GM10266 (cell line): ENCODE measurements at regions not wholly inside any gene's neighbourhood (a gene's known extent, or its start where the extent isn't known, plus 50 kb on each side); places are given as distances from the start of the nearest gene placed in this dataset.

Source experiments
- DNase-seq: peaks from one replicate; pipeline ENCODE4 v3.0.0; 2012; ENCODE audit errors: extremely low spot score
- TF ChIP-seq, protein P1 (sequence below): IDR thresholded peaks from 2 replicates; pipeline ENCODE4 v1.5.1; 2012; ENCODE audit warnings: mild to moderate bottlenecking, low read depth; ENCODE audit not compliant: control insufficient read depth, insufficient read depth; ENCODE audit errors: missing control alignments

GRCh38 chr11:69215784-69216415 is 60.2 kb downstream of the SMIM38 start:
- TF ChIP-seq, protein P1, sequence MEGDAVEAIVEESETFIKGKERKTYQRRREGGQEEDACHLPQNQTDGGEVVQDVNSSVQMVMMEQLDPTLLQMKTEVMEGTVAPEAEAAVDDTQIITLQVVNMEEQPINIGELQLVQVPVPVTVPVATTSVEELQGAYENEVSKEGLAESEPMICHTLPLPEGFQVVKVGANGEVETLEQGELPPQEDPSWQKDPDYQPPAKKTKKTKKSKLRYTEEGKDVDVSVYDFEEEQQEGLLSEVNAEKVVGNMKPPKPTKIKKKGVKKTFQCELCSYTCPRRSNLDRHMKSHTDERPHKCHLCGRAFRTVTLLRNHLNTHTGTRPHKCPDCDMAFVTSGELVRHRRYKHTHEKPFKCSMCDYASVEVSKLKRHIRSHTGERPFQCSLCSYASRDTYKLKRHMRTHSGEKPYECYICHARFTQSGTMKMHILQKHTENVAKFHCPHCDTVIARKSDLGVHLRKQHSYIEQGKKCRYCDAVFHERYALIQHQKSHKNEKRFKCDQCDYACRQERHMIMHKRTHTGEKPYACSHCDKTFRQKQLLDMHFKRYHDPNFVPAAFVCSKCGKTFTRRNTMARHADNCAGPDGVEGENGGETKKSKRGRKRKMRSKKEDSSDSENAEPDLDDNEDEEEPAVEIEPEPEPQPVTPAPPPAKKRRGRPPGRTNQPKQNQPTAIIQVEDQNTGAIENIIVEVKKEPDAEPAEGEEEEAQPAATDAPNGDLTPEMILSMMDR = no peak
- DNase-seq = no peak

- DNase-seq = no peak
- TF ChIP-seq, protein P1 = no peak
These were observed 60.9 kb downstream of the SMIM38 start for GRCh38 chr11:69216647-69217051.

DNA sequence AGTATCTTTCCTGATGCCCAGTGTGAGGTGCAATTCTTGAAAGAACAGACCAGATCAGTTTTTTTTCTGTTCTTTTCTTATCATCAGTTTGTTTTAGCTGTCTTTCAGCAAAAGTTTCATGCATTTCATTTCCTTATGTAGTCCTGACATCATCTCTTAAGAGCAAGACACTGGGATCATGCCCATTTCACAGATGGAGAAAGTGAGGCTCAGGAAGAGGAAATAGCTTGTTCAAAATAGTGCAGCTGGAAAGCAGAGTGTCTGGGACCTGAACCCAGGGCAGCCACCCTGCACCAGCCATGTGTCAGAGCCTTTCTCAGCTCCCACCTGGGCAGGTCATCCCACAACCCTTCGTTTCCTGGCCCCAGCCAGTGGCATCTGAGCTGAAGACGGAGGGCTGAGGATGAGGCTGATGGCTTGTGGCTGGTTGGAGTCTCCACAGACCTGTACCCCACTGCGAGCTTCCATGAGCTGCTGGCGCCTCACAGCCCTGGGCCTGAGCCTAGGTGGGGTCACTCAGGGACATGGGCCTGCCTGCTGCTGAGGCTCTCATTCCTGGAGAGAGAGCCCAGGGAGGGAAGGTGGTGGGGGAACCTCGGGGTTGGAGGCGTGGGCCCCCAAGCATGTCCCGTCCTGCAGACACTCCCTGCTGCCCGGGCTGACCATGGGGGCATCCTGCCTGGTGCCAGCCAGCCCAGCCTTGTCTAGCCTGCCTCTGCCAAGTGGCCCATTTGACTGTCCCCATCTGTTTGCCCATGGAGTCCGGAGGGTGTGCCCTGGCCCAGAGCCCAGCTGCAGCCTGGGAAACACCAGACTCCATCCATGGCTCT is 61.8 kb downstream of the SMIM38 start:
- TF ChIP-seq, protein P1 = no peak
- DNase-seq = no peak

DNA sequence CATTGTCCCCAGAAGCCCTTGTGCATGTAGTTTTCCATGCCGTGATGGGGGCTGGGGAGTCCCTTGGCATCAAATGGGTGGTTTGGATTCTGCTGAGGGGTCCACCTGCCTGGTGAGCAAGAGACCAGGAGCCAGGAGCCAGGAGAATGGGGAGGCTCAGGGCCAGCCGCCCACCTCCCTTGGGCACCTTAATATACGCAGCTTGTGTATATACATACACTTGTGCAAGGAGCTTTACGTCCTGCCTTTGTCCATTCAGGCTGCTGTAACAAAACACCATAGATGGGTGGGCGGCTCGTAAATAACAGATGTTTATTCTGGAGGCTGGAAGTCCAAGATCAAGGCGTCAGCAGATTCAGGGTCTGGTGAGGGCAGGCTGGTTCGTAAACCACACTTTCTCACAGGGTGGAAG is 62.5 kb downstream of the SMIM38 start:
- TF ChIP-seq, protein P1 = no peak
- DNase-seq = no peak

DNA sequence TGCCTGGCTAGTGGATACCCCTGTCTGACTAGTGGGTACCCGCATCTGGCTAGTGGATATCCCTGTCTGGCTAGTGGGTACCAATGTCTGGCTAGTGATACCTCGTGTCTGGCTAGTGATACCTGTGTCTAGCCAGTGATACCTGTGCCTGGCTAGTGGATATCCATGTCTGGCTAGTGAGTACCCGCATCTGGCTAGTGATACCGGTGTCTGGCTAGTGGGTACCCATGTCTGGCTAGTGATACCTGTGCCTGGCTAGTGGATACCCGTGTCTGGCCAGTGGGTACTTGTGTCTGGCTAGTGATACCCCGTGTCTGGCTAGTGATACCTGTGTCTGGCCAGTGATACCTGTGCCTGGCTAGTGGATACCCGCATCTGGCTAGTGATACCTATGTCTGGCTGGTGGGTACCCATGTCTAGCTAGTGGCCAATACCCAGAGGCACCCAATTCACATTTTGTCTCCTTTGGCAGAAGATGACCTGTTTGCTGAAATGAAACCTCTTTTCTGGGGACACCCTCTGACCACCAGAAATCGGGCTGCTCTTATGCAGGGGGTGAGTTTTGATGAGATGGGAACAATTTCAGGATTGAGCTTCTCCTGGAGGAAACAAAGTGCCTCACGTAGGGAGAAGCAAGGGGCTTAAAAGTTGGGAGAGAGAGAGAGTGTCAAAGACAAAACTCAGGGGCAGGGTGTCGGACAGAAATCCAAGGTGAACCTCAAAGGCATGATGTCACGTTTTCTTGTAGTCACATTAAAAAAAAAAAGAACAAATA is 63.4 kb downstream of the SMIM38 start:
- no peak for DNase-seq
- TF ChIP-seq, protein P1 = no peak

- DNase-seq = no peak
These were observed 64.3 kb downstream of the SMIM38 start for GRCh38 chr11:69219991-69220390.

More at GRCh38 chr11:69219991-69220390, 64.3 kb downstream of the SMIM38 start:
- TF ChIP-seq, protein P1 = no peak
